HEK293T (cell line): ENCODE measurements at regions not wholly inside any gene's neighbourhood (a gene's known extent, or its start where the extent isn't known, plus 50 kb on each side); places are given as distances from the start of the nearest gene placed in this dataset.

Experiments
- ARNT ChIP-seq: fragments of 450-650 bp; IDR thresholded peaks from 2 replicates; pipeline ENCODE4 v1.6.1; 2017; ENCODE audit warnings: mild to moderate bottlenecking
- LEF1 ChIP-seq: fragments of 450-650 bp; IDR thresholded peaks from 2 replicates; pipeline ENCODE4 v1.6.1; 2017; ENCODE audit warnings: mild to moderate bottlenecking, borderline replicate concordance
- NFRKB ChIP-seq: fragments of 450-650 bp; IDR thresholded peaks from 2 replicates; pipeline ENCODE4 v1.6.1; 2016; ENCODE audit warnings: mild to moderate bottlenecking, moderate library complexity
- PKNOX1 ChIP-seq: fragments of 450-650 bp; IDR thresholded peaks from 2 replicates; pipeline ENCODE4 v1.6.1; 2016

DNA sequence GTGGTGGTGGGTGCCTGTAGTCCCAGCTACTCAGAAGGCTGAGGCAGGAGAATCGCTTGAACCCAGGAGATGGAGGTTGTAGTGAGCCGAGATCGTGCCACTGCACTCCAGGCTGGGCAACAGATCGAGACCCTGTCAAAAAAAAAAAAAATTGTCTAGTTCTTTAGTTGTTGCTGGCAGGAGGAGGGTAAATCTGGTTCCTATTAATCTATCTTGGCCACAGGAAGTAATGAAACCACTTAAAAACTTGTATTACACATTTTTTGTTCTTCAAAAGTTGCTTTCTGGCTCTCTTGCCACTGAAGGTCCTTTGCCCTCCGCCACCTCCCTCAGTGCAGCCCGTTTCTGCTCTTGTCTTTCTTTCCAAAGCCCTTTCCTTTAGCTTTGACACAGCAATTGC is 102.9 kb upstream of the ARSJ start:
- TF ChIP-seq ARNT (no peak), LEF1 (no peak), PKNOX1 (no peak), NFRKB (no peak)
